HepG2 (cell line): ENCODE measurements at regions not wholly inside any gene's neighbourhood (a gene's known extent, or its start where the extent isn't known, plus 50 kb on each side); places are given as distances from the start of the nearest gene placed in this dataset.

Experiments used
- ATAC-seq: fragments of 200-7000 bp; cut with Tn5 transposase; 3 replicates; pipeline ENCODE4 v1.9.1; 2020; ENCODE audit warnings: mild to moderate bottlenecking, moderate library complexity
- BruUV-seq: library from RNA; stranded (reverse); fragments of 400-500 nt; replicated peaks from 2 replicates; lab custom pipeline; 2021; lab: Mats Ljungman, UMichigan
- CTCF ChIA-PET: fragments of 300-600 bp; formaldehyde crosslinking; extraction: SDS; loops from one replicate; lab custom pipeline; 2021; ENCODE audit warnings: low total read pairs, inconsistent platforms, low intra/inter-chr PET ratio; lab: Yijun Ruan, JAX
- POLR2A ChIA-PET: fragments of 350-600 bp; sonication (Branson Sonifier 250); formaldehyde crosslinking; loops from one replicate; lab custom pipeline; 2020; ENCODE audit warnings: antibody characterized with exemption, inconsistent platforms; lab: Yijun Ruan, JAX
- DNase-seq: peaks from one replicate; pipeline ENCODE4 v3.0.0-alpha.2; 2015; ENCODE audit warnings: low spot score
- FAIRE-seq: peaks from 3 replicates; lab custom pipeline; 2011; peaks lifted over from hg19 to GRCh38; lab: Jason Lieb, UNC
- H2AFZ ChIP-seq: one replicate; pipeline ENCODE4 v1.6.1; 2011; ENCODE audit warnings: low read length, inconsistent platforms
- H3K27ac ChIP-seq: fragments of 300-600 bp; 3 replicates; pipeline ENCODE4 v1.8.0; 2011; ENCODE audit warnings: mixed run types, mild to moderate bottlenecking, mixed read lengths, low read length, inconsistent platforms; ENCODE audit not compliant: insufficient read depth; ENCODE audit errors: extremely low read length
- H3K27me3 ChIP-seq, 2 experiments: fragments of 200-600 bp in 1 of 2; 2 replicates in 1 of 2; 3 replicates in 1 of 2; pipeline versions ENCODE4 v1.6.0 to v1.8.0; 2011; ENCODE audit warnings: low read length in 2 of 2, mild to moderate bottlenecking in 2 of 2, moderate library complexity in 2 of 2, inconsistent platforms in 1 of 2; ENCODE audit not compliant: insufficient read depth in 2 of 2, control insufficient read depth in 1 of 2
- H3K36me3 ChIP-seq, 2 experiments: fragments of 200-600 bp in 1 of 2; replicated peaks in 1 of 2; 2 replicates in 1 of 2; 3 replicates in 1 of 2; pipeline versions ENCODE4 v1.5.1 to v1.8.0; 2011; ENCODE audit warnings: low read length in 2 of 2, inconsistent platforms in 1 of 2; ENCODE audit not compliant: insufficient read depth in 2 of 2, control insufficient read depth in 1 of 2
- H3K4me1 ChIP-seq: 2 replicates; pipeline ENCODE4 v1.5.1; 2012; ENCODE audit warnings: low read length, inconsistent platforms; ENCODE audit not compliant: insufficient read depth
- H3K4me2 ChIP-seq: 2 replicates; pipeline ENCODE4 v1.6.0; 2011; ENCODE audit warnings: low read depth, low read length, inconsistent platforms
- H3K4me3 ChIP-seq, 3 experiments: fragments of 200-600 bp in 1 of 3; sonication (generic), shearing (Covaris generic) in 1 of 3; replicated peaks in 1 of 3; 2 replicates each; pipeline ENCODE4 v1.5.1; 2011 to 2016; ENCODE audit warnings: low read length in 3 of 3, inconsistent platforms in 2 of 3, low read depth in 2 of 3, mild to moderate bottlenecking in 2 of 3, control low read depth in 1 of 3, mixed read lengths in 1 of 3; ENCODE audit not compliant: insufficient read depth in 1 of 3
- H3K79me2 ChIP-seq: one replicate; pipeline ENCODE4 v1.6.1; 2011; ENCODE audit warnings: low read length, inconsistent platforms; ENCODE audit not compliant: insufficient read depth
- H3K9ac ChIP-seq: 2 replicates; pipeline ENCODE4 v1.6.0; 2011; ENCODE audit warnings: mild to moderate bottlenecking, low read depth, low read length, inconsistent platforms; ENCODE audit not compliant: insufficient read depth
- H3K9me3 ChIP-seq: 2 replicates; pipeline ENCODE4 v1.5.1; 2012; ENCODE audit warnings: mild to moderate bottlenecking, low read length
- H4K20me1 ChIP-seq: 2 replicates; pipeline ENCODE4 v1.6.0; 2011; ENCODE audit warnings: inconsistent platforms, mild to moderate bottlenecking, low read length, moderate library complexity; ENCODE audit not compliant: insufficient read depth
- ATF7 ChIP-seq, 2 experiments: fragments of 450-650 bp in 1 of 2; sonication (generic) in 1 of 2; formaldehyde crosslinking in 1 of 2; IDR thresholded peaks; 2 replicates each; pipeline versions ENCODE4 v1.4.0 to v1.6.1; 2016 to 2020; ENCODE audit warnings: antibody characterized with exemption in 1 of 2, mild to moderate bottlenecking in 1 of 2, missing genetic modification reagents in 1 of 2
- EP300 ChIP-seq, 3 experiments: sonication (generic) in 1 of 3; formaldehyde crosslinking in 1 of 3; IDR thresholded peaks; 2 replicates each; pipeline versions ENCODE4 v1.5.1 to v1.6.1; 2011 to 2020; ENCODE audit warnings: low read depth in 2 of 3, low read length in 2 of 3, borderline replicate concordance in 1 of 3, improper control_type of control experiment in 1 of 3, mild to moderate bottlenecking in 1 of 3, missing genetic modification reagents in 1 of 3, moderate library complexity in 1 of 3
- MIER3 ChIP-seq: IDR thresholded peaks from 2 replicates; pipeline ENCODE4 v1.6.1; 2016; ENCODE audit warnings: missing compliant biosample characterization, borderline replicate concordance
- RBAK ChIP-seq: sonication (generic); formaldehyde crosslinking; IDR thresholded peaks from 2 replicates; pipeline ENCODE4 v1.5.1; 2020; ENCODE audit warnings: mild to moderate bottlenecking, missing genetic modification reagents
- ZC3H4 ChIP-seq: sonication (generic); formaldehyde crosslinking; IDR thresholded peaks from 2 replicates; pipeline ENCODE4 v1.4.0; 2020; ENCODE audit warnings: missing genetic modification reagents, borderline replicate concordance
- ZNF20 ChIP-seq: sonication (generic); formaldehyde crosslinking; IDR thresholded peaks from 2 replicates; pipeline ENCODE4 v1.4.0; 2020; ENCODE audit warnings: mild to moderate bottlenecking, moderate library complexity, missing genetic modification reagents
- WGBS: methylation state at CpG from one replicate; pipeline ENCODE4 v1.1.6; 2017; ENCODE audit warnings: low lambda C conversion rate; 5-methylcytosine and 5-hydroxymethylcytosine counted together
- in situ Hi-C: cut with HindIII; loops from 2 replicates; pipeline ENCODE4 v1.10.0; 2017; ENCODE audit warnings: low pct_unique_long_range_greater_than_20kb; ENCODE audit not compliant: extremely low pct_ligation_motif_present
- intact Hi-C: fragments of 100-400 bp; cut with micrococcal nuclease; formaldehyde crosslinking; loops from one replicate; pipeline ENCODE4 v1.10.0; 2022; ENCODE audit not compliant: unreplicated experiment
- TF ChIP-seq, protein P1 (sequence below): sonication (generic); formaldehyde crosslinking; IDR thresholded peaks from 2 replicates; pipeline ENCODE4 v1.8.0; 2022; ENCODE audit warnings: missing genetic modification reagents, mild to moderate bottlenecking, borderline replicate concordance
- TF ChIP-seq, protein P2 (sequence below): sonication (generic); formaldehyde crosslinking; IDR thresholded peaks from 2 replicates; pipeline ENCODE4 v1.8.1; 2023; ENCODE audit warnings: missing genetic modification reagents, mild to moderate bottlenecking, borderline replicate concordance
- TF ChIP-seq, protein P3 (sequence below): sonication (generic); formaldehyde crosslinking; conservative IDR thresholded peaks from 2 replicates; pipeline ENCODE4 v1.8.0; 2022; ENCODE audit warnings: low read depth, missing genetic modification reagents

DNA sequence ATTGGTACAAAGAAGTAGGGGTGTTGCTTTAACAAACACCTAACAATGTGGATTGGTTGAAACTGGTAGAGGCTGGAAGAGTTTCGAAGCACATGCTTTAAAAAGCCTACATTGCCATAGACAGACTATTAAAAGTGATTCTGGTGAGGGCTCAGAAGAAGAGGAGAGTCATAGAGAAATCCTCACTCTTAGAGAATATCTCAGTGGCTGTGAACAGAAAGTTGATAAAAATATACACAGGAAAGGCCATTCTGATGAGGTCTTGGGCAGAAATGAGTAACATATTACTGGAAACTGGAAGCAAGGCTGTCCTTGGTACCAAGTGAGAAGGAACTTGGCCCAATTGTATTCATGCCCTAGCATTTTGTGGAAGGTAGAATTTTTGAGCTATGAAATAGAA, 173.7 kb upstream of the CRBN start:
- WGBS, result 0% methylated on average over 1 of the region's 1 CpG
- DNase-seq (no peak), FAIRE-seq (no peak), ATAC-seq (no peak)
- POLR2A ChIA-PET, result no interaction called here
- H3K9ac ChIP-seq, result no peak overlapping the region
- H3K4me2 ChIP-seq, result no peak overlapping the region
- no peaks in the 10 kb centered on the region for H3K36me3 ChIP-seq
- H3K9me3 ChIP-seq, result no peaks in the 10 kb centered on the region; the same call in 1 of the 2 replicates
- H3K4me1 ChIP-seq, result no peaks in the 10 kb centered on the region
- CTCF ChIA-PET, result no interaction called here
- no peaks in the 10 kb centered on the region for H3K79me2 ChIP-seq
- BruUV-seq, result no TSS peak
- H3K4me3 ChIP-seq, result no peak overlapping the region
- in situ Hi-C loops, result no loop called here
- intact Hi-C loops, result no loop called here
- TF ChIP-seq, protein P1, sequence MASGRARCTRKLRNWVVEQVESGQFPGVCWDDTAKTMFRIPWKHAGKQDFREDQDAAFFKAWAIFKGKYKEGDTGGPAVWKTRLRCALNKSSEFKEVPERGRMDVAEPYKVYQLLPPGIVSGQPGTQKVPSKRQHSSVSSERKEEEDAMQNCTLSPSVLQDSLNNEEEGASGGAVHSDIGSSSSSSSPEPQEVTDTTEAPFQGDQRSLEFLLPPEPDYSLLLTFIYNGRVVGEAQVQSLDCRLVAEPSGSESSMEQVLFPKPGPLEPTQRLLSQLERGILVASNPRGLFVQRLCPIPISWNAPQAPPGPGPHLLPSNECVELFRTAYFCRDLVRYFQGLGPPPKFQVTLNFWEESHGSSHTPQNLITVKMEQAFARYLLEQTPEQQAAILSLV, result no peak
- TF ChIP-seq, protein P2, sequence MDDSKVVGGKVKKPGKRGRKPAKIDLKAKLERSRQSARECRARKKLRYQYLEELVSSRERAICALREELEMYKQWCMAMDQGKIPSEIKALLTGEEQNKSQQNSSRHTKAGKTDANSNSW (CRISPR knock-in tag), result no peak
- TF ChIP-seq, protein P3, sequence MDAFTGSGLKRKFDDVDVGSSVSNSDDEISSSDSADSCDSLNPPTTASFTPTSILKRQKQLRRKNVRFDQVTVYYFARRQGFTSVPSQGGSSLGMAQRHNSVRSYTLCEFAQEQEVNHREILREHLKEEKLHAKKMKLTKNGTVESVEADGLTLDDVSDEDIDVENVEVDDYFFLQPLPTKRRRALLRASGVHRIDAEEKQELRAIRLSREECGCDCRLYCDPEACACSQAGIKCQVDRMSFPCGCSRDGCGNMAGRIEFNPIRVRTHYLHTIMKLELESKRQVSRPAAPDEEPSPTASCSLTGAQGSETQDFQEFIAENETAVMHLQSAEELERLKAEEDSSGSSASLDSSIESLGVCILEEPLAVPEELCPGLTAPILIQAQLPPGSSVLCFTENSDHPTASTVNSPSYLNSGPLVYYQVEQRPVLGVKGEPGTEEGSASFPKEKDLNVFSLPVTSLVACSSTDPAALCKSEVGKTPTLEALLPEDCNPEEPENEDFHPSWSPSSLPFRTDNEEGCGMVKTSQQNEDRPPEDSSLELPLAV (CRISPR knock-in tag), result no peak
- TF ChIP-seq EP300 (IDR thresholded peaks at IDR 0.05; ENCODE audit: low read depth in 2 of 2, low read length in 2 of 2) (no peak), EP300 (CRISPR knock-in tag; IDR thresholded peaks at IDR 0.05; ENCODE audit: borderline replicate concordance) (no peak), MIER3 (CRISPR knock-in tag) (no peak), RBAK (CRISPR knock-in tag) (no peak), ZC3H4 (CRISPR knock-in tag) (no peak), ATF7 (IDR thresholded peaks at IDR 0.05) (no peak), ATF7 (CRISPR knock-in tag; IDR thresholded peaks at IDR 0.05) (no peak), ZNF20 (no peak)
- H3K27me3 ChIP-seq, result no peaks in the 10 kb centered on the region
- H4K20me1 ChIP-seq, result no peaks in the 10 kb centered on the region
- H3K27ac ChIP-seq, result no peak overlapping the region
- no peak overlapping the region for H2AFZ ChIP-seq
